ENCODE measurements at regions not wholly inside any gene's neighbourhood (a gene's known extent, or its start where the extent isn't known, plus 50 kb on each side); places are given as distances from the start of the nearest gene placed in this dataset.

GRCh38 chr13:44646044-44646443 lies 69.9 kb upstream of the TSC22D1 start:
- TF ChIP-seq CTCF (optimal IDR thresholded peaks at IDR 0.05 in 1 of 3, IDR thresholded peaks at IDR 0.05 in 1 of 3, conservative IDR thresholded peaks at IDR 0.05 in 1 of 3; ENCODE audit: extremely low read depth in 1 of 3, insufficient read depth in 2 of 3, low read length in 3 of 3) (no peak), EZH2 (IDR thresholded peaks at IDR 0.05; ENCODE audit: low read length) (no peak)

Data from keratinocyte (primary cell).